Sciatic nerve (tissue), 2 donors: ENCODE measurements at regions not wholly inside any gene's neighbourhood (a gene's known extent, or its start where the extent isn't known, plus 50 kb on each side); places are given as distances from the start of the nearest gene placed in this dataset. TPM values are rescaled to one million over a fixed set of nuclear protein-coding genes. Genes with fewer than 3 reads are reported as not detected.

Experiments used
- ATAC-seq: fragments of 200-7000 bp; cut with Tn5 transposase; one replicate; pipeline ENCODE4 v1.9.1; 2020; ENCODE audit warnings: mild to moderate bottlenecking, moderate library complexity
- DNase-seq: peaks from one replicate; pipeline ENCODE4 v3.0.0-alpha.2; 2020; ENCODE audit warnings: low spot score
- intact Hi-C: fragments of 100-400 bp; cut with DNase I; formaldehyde crosslinking; loops from one replicate; pipeline ENCODE4 v1.14.2; 2022
- microRNA-seq: library from miRNA; unstranded; fragments of <30 nt; microRNA quantifications from one replicate; pipeline ENCODE4 v1.2.0, GENCODE V29; 2020
- donor health status: DM: no; HTN: no; CAD: no.
- donor health status: DM: no; HTN: no; CAD: no.

DNA sequence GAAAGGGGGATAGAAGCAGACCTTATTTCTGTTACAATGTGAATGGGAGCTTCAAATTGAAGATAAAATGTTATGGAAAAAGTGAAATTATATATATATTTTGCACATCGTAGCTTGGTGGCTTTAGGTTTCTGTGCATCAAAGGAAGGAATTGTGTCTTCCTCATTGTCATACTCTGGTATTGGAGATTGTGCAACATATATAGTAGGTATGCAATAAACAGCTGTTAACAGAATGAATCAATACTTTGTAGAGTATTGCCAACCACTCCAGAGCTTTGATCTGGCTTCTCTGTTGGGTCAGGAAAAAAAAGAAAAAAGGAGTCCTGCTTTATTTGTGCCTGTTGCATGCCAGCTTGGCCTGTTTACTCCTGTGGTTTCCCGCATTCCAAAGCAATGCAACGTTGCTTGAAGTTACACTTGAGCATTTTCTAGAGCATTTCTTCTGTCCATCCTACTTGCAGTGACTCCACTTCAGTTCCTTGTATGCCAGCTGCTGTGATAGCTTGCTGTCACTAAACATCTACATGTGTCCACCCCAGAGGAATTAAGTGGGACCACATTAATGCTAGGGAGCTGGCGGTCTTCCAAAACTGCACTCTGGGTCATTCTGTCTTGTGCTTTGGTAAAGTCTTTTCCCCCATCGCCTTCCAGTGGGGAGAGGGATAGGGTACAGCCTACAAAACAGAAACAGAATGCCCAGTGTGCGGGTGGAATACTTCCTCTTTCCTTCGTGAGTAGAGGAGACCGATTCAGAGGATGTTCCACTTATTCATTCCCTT lies 62.0 kb upstream of the MEF2C start:
- intact Hi-C loops, result no loop called here
- ATAC-seq, result no peak
- no peak for DNase-seq

DNA sequence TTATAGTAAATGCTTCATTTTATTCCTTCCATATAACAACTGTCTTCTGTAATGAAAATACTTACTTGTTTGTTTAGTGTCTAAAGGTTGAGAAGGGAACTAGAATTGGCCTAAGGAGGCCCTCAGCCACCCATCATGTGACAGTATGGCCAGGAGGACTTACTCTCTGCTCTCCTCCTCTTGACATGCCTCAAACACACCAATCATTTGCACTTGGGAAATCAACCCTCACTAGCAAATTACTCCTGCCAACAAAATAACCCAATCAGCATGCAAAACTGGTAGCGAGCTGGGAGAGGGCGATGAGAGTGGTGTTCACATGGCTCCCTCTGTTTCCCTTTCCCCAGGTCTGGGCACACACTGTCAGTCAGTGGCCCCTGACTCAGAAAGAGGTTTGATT lies 58.6 kb upstream of the MEF2C start:
- ATAC-seq, result no peak
- DNase-seq, result no peak
- intact Hi-C loops, result no loop called here

DNA sequence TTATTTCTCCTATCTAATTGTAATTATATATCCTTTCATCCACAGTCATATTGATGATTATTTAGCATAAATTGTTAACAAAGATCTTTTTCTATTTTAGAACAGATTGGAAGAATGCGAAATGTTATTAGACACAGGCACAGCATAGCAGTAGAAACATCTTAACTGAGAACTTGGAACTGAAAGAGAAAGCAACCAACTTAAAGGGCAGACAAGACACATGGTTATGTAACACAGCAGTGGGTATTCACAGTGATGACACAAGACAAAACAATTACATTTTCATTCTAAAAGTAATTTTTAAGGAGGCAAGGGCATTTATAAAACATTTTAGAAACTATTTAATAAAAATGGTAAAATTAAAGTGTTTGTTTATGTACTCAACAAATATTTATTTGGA lies 57.7 kb upstream of the MEF2C start:
- ATAC-seq (no peak), DNase-seq (no peak)
- intact Hi-C loops, result no loop called here

DNA sequence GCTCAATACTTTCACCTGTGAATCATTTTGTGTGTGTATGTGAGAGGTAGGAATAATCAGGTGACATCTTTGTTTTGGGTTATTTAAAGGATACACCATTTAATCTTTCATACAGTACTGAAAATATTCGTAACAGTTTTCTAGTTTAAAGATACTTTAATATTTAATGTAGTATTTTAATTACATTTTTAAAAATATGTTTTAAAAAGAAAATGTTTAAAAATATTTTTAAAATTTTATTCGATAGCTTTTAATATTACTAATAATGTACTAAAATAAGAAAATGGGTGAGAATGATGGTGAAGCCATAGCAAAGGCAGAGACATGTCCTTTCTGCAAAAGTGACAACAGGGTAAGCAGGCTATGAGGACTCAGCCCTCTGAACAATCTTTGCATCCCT lies 56.3 kb upstream of the MEF2C start:
- no peak for ATAC-seq
- DNase-seq, result no peak
- intact Hi-C loops, result no loop called here

- DNase-seq, result no peak
- intact Hi-C loops, result no loop called here
- no peak for ATAC-seq
Observed at GRCh38 chr5:88938488-88938887, 55.5 kb upstream of the MEF2C start.

GRCh38 chr5:88937406-88937805 lies 54.4 kb upstream of the MEF2C start:
- intact Hi-C loops, result no loop called here
- ATAC-seq (no peak), DNase-seq (no peak)

- intact Hi-C loops, result no loop called here
- no peak for DNase-seq
- no peak for ATAC-seq
Observed at GRCh38 chr5:88934439-88934838, 51.5 kb upstream of the MEF2C start.

Small RNAs in the stretch of these regions (microRNA-seq; reads per million reads assigned to microRNA genes)
- not detected for gene MIR3660
